VCaP (cell line): ENCODE measurements at regions not wholly inside any gene's neighbourhood (a gene's known extent, or its start where the extent isn't known, plus 50 kb on each side); places are given as distances from the start of the nearest gene placed in this dataset.
A peak's percentile ranks its signal among the peaks of the same experiment; 100 is the strongest.

ENCODE experiments used
- H3K27ac ChIP-seq: fragments of 450-650 bp; 2 replicates; pipeline ENCODE4 v1.5.1; 2017
- CTCF ChIP-seq: fragments of 450-650 bp; conservative IDR thresholded peaks from 2 replicates; pipeline ENCODE4 v1.5.1; 2017; ENCODE audit warnings: mild to moderate bottlenecking, moderate library complexity

GRCh38 chr10:56871160-56871668 lies 510.2 kb upstream of the ZWINT start:
- H3K27ac ChIP-seq = no peak overlapping the region
- TF ChIP-seq CTCF = no peak

GRCh38 chr10:56867236-56867635 lies 506.2 kb upstream of the ZWINT start:
- no peak overlapping the region for H3K27ac ChIP-seq
- no peak for TF ChIP-seq CTCF

GRCh38 chr10:56856569-56856968 lies 495.5 kb upstream of the ZWINT start:
- no peak for TF ChIP-seq CTCF

GRCh38 chr10:56844978-56845529 lies 484.0 kb upstream of the ZWINT start:
- no peak for TF ChIP-seq CTCF
- H3K27ac ChIP-seq = no peak overlapping the region

More at GRCh38 chr10:56856569-56856968, 495.5 kb upstream of the ZWINT start:
- no peak overlapping the region for H3K27ac ChIP-seq

GRCh38 chr10:56836659-56837058 lies 475.6 kb upstream of the ZWINT start:
- no peak overlapping the region for H3K27ac ChIP-seq
- TF ChIP-seq CTCF = no peak

GRCh38 chr10:56831681-56832080 lies 470.6 kb upstream of the ZWINT start:
- no peak for TF ChIP-seq CTCF

GRCh38 chr10:56823849-56824248 lies 462.8 kb upstream of the ZWINT start:
- peak; percentile 32 for TF ChIP-seq CTCF
- H3K27ac ChIP-seq = no peak overlapping the region

More at GRCh38 chr10:56831681-56832080, 470.6 kb upstream of the ZWINT start:
- no peak overlapping the region for H3K27ac ChIP-seq
